SU-DHL-6 (cell line): ENCODE measurements at regions not wholly inside any gene's neighbourhood (a gene's known extent, or its start where the extent isn't known, plus 50 kb on each side); places are given as distances from the start of the nearest gene placed in this dataset.

ENCODE experiments used
- H2AFZ ChIP-seq: fragments of 200-600 bp; sonication (generic); 2 replicates; pipeline ENCODE4 v1.6.1; 2014; ENCODE audit warnings: low read depth, mild to moderate bottlenecking, moderate library complexity, mixed read lengths, antibody characterized with exemption, low read length; ENCODE audit not compliant: severe bottlenecking
- H3F3A ChIP-seq: fragments of 200-600 bp; shearing (Covaris generic); 2 replicates; pipeline ENCODE4 v1.6.0; 2016; ENCODE audit warnings: antibody characterized with exemption, mild to moderate bottlenecking; ENCODE audit not compliant: insufficient read depth
- H3K27ac ChIP-seq: fragments of 200-600 bp; sonication (generic); 2 replicates; pipeline ENCODE4 v1.5.1; 2016; ENCODE audit warnings: low read depth, mild to moderate bottlenecking, low read length, moderate library complexity, mixed read lengths
- H3K27me3 ChIP-seq: fragments of 200-600 bp; sonication (generic), shearing (Covaris generic); 2 replicates; pipeline ENCODE4 v1.6.0; 2014; ENCODE audit warnings: mild to moderate bottlenecking, low read length
- H3K36me3 ChIP-seq: fragments of 200-600 bp; sonication (generic); 2 replicates; pipeline ENCODE4 v1.6.1; 2014; ENCODE audit warnings: mild to moderate bottlenecking, low read length, mixed read lengths
- H3K4me2 ChIP-seq: fragments of 300-600, 200-600 bp; shearing (Covaris generic), sonication (generic); 2 replicates; pipeline ENCODE4 v1.6.0; 2014; ENCODE audit warnings: low read length, low read depth, mild to moderate bottlenecking; ENCODE audit not compliant: poor library complexity, severe bottlenecking
- H3K4me3 ChIP-seq: fragments of 200-600 bp; sonication (generic); 2 replicates; pipeline ENCODE4 v1.5.1; 2014; ENCODE audit warnings: antibody characterized with exemption, low read length, mild to moderate bottlenecking, mixed read lengths; ENCODE audit not compliant: insufficient read depth, poor library complexity, severe bottlenecking
- H3K79me2 ChIP-seq: fragments of 200-600 bp; sonication (generic); 2 replicates; pipeline ENCODE4 v1.6.1; 2014; ENCODE audit warnings: mild to moderate bottlenecking, low read length, moderate library complexity; ENCODE audit not compliant: insufficient read depth
- H3K9ac ChIP-seq: fragments of 200-600 bp; sonication (generic); 2 replicates; pipeline ENCODE4 v1.7.0; 2014; ENCODE audit warnings: mild to moderate bottlenecking, low read length
- H3K9me2 ChIP-seq: fragments of 200-600 bp; sonication (generic); replicated peaks from 2 replicates; pipeline ENCODE4 v1.6.1; 2014; ENCODE audit warnings: low read length; ENCODE audit not compliant: insufficient read depth
- H3K9me3 ChIP-seq: fragments of 200-600 bp; sonication (generic); 2 replicates; pipeline ENCODE4 v1.6.1; 2014; ENCODE audit warnings: low read length, mixed read lengths; ENCODE audit not compliant: insufficient read depth
- H4K20me1 ChIP-seq: fragments of 200-600 bp; sonication (generic); 2 replicates; pipeline ENCODE4 v1.6.1; 2014; ENCODE audit warnings: low read depth, mild to moderate bottlenecking, antibody characterized with exemption, low read length, moderate library complexity, mixed read lengths
- EZH2phosphoT487 ChIP-seq: fragments of 200-600 bp; sonication (generic), shearing (Covaris generic); conservative IDR thresholded peaks from 2 replicates; pipeline ENCODE4 v1.6.1; 2018; ENCODE audit warnings: mild to moderate bottlenecking, antibody characterized with exemption, low read length, moderate library complexity, mixed read lengths
- TF ChIP-seq, protein P1 (sequence below): fragments of 200-600 bp; sonication (generic); IDR thresholded peaks from one replicate; pipeline ENCODE4 v1.5.1; 2017; ENCODE audit warnings: antibody characterized with exemption, mild to moderate bottlenecking, low read length, moderate library complexity; ENCODE audit not compliant: insufficient read depth, poor library complexity, severe bottlenecking

- Histone ChIP-seq H3K27me3 (no peaks in the 10 kb centered on the region), H3K27ac (no peak overlapping the region), H3K4me3 (no peak overlapping the region), H3K9me3 (no peaks in the 10 kb centered on the region), H3K36me3 (no peaks in the 10 kb centered on the region), H3K9ac (no peak overlapping the region), H2AFZ (no peak overlapping the region), H3K79me2 (no peaks in the 10 kb centered on the region), H4K20me1 (no peaks in the 10 kb centered on the region), H3K4me2 (no peak overlapping the region), H3K9me2 (no peaks in the 10 kb centered on the region), H3F3A (no peaks in the 10 kb centered on the region)
- TF ChIP-seq, protein P1, sequence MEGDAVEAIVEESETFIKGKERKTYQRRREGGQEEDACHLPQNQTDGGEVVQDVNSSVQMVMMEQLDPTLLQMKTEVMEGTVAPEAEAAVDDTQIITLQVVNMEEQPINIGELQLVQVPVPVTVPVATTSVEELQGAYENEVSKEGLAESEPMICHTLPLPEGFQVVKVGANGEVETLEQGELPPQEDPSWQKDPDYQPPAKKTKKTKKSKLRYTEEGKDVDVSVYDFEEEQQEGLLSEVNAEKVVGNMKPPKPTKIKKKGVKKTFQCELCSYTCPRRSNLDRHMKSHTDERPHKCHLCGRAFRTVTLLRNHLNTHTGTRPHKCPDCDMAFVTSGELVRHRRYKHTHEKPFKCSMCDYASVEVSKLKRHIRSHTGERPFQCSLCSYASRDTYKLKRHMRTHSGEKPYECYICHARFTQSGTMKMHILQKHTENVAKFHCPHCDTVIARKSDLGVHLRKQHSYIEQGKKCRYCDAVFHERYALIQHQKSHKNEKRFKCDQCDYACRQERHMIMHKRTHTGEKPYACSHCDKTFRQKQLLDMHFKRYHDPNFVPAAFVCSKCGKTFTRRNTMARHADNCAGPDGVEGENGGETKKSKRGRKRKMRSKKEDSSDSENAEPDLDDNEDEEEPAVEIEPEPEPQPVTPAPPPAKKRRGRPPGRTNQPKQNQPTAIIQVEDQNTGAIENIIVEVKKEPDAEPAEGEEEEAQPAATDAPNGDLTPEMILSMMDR: no peak
- no peak for TF ChIP-seq EZH2phosphoT487
These were observed 100.6 kb downstream of the RHOU start for GRCh38 chr1:228835911-228836310.

DNA sequence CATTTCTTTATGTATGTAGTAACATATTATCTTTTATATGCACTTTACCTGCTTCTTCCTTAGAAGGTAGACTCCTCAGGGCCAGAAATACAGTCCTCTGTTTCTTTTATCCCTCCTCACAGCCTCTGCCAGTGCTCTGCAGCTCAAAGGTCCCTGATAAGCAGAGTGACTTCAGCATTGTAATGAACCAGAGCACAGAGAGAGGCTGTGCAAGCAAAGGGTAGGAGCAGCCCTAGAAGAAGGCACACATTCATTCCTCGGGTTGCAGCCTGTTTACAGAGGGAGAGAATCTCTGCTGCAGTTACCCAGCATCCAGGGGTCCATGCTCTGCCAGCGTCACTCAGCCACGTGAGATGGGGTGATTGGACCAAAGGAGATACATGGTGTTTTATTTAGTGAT lies 101.1 kb downstream of the RHOU start:
- Histone ChIP-seq H3K27me3 (no peaks in the 10 kb centered on the region), H3K79me2 (no peaks in the 10 kb centered on the region), H3K27ac (no peak overlapping the region), H3K9me3 (no peaks in the 10 kb centered on the region), H4K20me1 (no peaks in the 10 kb centered on the region), H3K9me2 (no peaks in the 10 kb centered on the region), H3F3A (no peaks in the 10 kb centered on the region), H3K9ac (no peak overlapping the region), H3K4me3 (no peak overlapping the region), H3K4me2 (no peak overlapping the region), H2AFZ (no peak overlapping the region), H3K36me3 (no peaks in the 10 kb centered on the region)
- no peak for TF ChIP-seq EZH2phosphoT487
- TF ChIP-seq, protein P1: no peak

DNA sequence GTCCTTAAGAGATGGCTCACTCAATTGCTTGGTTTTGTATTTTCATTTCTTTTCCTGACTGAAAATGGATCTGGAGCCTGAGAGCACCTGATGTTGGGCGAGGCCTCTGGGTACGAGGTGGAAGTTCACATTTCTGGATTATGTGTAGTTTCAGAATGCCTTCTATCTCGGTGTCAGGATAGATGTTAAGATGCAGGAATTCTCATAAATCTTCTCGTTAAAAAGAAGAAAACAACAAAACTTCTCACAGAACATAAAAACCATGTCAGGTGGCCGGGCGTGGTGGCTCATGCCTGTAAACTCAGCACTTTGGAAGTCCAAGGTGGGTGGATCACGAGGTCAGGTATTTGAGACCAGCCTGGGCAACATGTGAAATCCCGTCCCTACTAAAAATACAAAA lies 101.8 kb downstream of the RHOU start:
- no peaks in the 10 kb centered on the region for H3K79me2 ChIP-seq
- H2AFZ ChIP-seq: no peak overlapping the region

More for the DNA sequence above, 101.8 kb downstream of the RHOU start:
- Histone ChIP-seq H3K9me3 (no peaks in the 10 kb centered on the region), H4K20me1 (no peaks in the 10 kb centered on the region), H3F3A (no peaks in the 10 kb centered on the region), H3K36me3 (no peaks in the 10 kb centered on the region), H3K9me2 (no peaks in the 10 kb centered on the region), H3K9ac (no peak overlapping the region), H3K27ac (no peak overlapping the region), H3K4me3 (no peak overlapping the region), H3K27me3 (no peaks in the 10 kb centered on the region), H3K4me2 (no peak overlapping the region)
- TF ChIP-seq, protein P1: no peak
- TF ChIP-seq EZH2phosphoT487: no peak
